ENCODE measurements at regions not wholly inside any gene's neighbourhood (a gene's known extent, or its start where the extent isn't known, plus 50 kb on each side); places are given as distances from the start of the nearest gene placed in this dataset.

DNA sequence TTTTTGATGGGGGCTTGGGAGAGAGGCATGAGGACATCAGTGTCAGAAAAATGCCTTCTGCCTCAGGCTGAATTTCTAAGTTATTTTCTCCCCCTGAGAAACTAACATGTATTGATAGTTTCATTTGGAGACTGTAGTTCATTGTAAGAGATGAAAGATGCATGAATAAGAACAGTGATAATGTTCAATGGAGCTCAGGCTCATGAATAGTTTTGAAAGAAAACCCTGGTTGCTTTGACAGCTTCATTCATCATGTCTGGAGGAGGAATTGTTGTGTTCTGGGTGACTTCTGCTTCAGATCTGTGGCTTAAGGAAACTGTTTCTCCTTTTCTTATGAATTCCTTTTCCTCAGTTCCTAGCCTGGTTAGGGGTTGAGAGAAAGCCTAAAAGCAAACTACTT is 204.0 kb upstream of the LRRC3B start:
- TF ChIP-seq YY1 (IDR thresholded peaks at IDR 0.05; ENCODE audit: insufficient read depth, insufficient read length) (no peak), SUZ12 (IDR thresholded peaks at IDR 0.05; ENCODE audit: extremely low read depth, insufficient read depth, insufficient read length) (no peak), ZNF274 (IDR thresholded peaks at IDR 0.05; ENCODE audit: low read depth, low read length) (no peak)

Data from NT2/D1 (cell line).